Adrenal gland (tissue), 9 donors: ENCODE measurements at regions not wholly inside any gene's neighbourhood (a gene's known extent, or its start where the extent isn't known, plus 50 kb on each side); places are given as distances from the start of the nearest gene placed in this dataset.

Source experiments
- DNase-seq, 7 donors: peaks; one replicate each; pipeline ENCODE4 v3.0.0-alpha.2; 2019 to 2020
- H3K27ac ChIP-seq, 5 donors: fragments of 200-600 bp; sonication (generic) in 4 of 5; 1 replicate in 3 of 5; 2 replicates in 2 of 5; pipeline versions ENCODE4 v1.5.1 to v1.8.0; 2016 to 2020; ENCODE audit warnings: mild to moderate bottlenecking in 1 of 5
- H3K27me3 ChIP-seq: fragments of 200-600 bp; 2 replicates; pipeline ENCODE4 v1.8.0; 2021
- H3K36me3 ChIP-seq, 2 donors: fragments of 200-600 bp; replicated peaks in 1 of 2; 1 replicate in 1 of 2; 2 replicates in 1 of 2; pipeline versions ENCODE4 v1.5.1 to v1.8.0; 2018 to 2022
- H3K4me1 ChIP-seq, 2 donors: fragments of 200-600 bp; replicated peaks in 1 of 2; 1 replicate in 1 of 2; 2 replicates in 1 of 2; pipeline versions ENCODE4 v1.5.1 to v1.8.0; 2018 to 2021
- H3K4me3 ChIP-seq, 4 donors: fragments of 200-600 bp; sonication (generic) in 3 of 4; one replicate each; pipeline ENCODE4 v1.5.1; 2016 to 2018
- H3K9me3 ChIP-seq, 3 donors: fragments of 200-600 bp; sonication (generic) in 1 of 3; replicated peaks in 1 of 3; 1 replicate in 2 of 3; 2 replicates in 1 of 3; pipeline versions ENCODE4 v1.5.1 to v1.8.0; 2016 to 2021
- CTCF ChIP-seq, 6 experiments: fragments of 450-650 bp in 4 of 6; fragments of 200-600 bp in 2 of 6; sonication (generic) in 1 of 6; IDR thresholded peaks; 1 replicate in 5 of 6; 2 replicates in 1 of 6; pipeline versions ENCODE4 v1.5.1 to v1.8.0; 2016 to 2021; ENCODE audit warnings: antibody characterized with exemption in 6 of 6, mild to moderate bottlenecking in 2 of 6, moderate library complexity in 1 of 6
- POLR2A ChIP-seq, 2 donors: fragments of 450-650 bp; IDR thresholded peaks; one replicate each; pipeline ENCODE4 v1.6.1; 2017; ENCODE audit warnings: antibody characterized with exemption in 2 of 2, mild to moderate bottlenecking in 2 of 2, moderate library complexity in 1 of 2
- WGBS, 4 donors: extraction: QIAGEN DNeasy Blood & Tissue Kit in 2 of 4; methylation state at CpG; one replicate each; pipeline versions ENCODE4 v1.1.5 to v1.1.7; 2013 to 2017; 5-methylcytosine and 5-hydroxymethylcytosine counted together
- intact Hi-C, 2 donors: fragments of 100-400 bp; cut with DNase I; formaldehyde crosslinking; loops; one replicate each; pipeline versions ENCODE4 v1.14.1 to v1.15.0; 2022 to 2023
- donor health status: healthy with polysubstance abuse.
- donor health status: Bipolar disorder and iron deficiency.
- donor health status: DM: yes; HTN: yes; CAD: no.
- donor health status: DM: no; HTN: no; CAD: no.
- donor health status: DM: no; HTN: no; CAD: no.

DNA sequence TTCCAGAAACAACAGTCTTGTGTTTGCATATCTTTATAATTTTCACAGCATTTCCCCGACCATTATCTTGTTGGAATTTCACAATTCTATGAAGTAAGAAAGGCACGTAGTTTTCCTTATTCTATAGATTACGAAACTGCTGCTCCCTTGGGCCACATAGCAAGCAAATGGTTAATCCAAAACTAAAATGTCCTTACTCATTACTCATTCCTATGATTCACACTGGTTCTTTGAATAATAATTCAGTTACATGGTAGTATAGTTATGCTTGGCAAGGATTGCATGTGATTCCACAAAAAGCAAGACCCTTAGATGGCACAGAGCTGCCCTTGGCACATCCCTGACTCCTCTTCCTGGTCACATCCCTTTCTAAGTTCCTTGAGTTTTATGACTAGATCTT, 51.2 kb downstream of the OR13H1 start:
- TF ChIP-seq POLR2A (IDR thresholded peaks at IDR 0.05): no peak
- TF ChIP-seq CTCF (IDR thresholded peaks at IDR 0.05): no peak
- H3K9me3 ChIP-seq: no peaks in the 10 kb centered on the region
- no peak for DNase-seq
- intact Hi-C loops: no loop called here
- no peak overlapping the region for H3K27ac ChIP-seq
- H3K4me1 ChIP-seq: no peaks in the 10 kb centered on the region
- H3K27me3 ChIP-seq: peaks cover 3% of the 10 kb centered on the region
- no peak overlapping the region for H3K4me3 ChIP-seq
- 59 to 72% (median 67%) methylated on average over 3 of the region's 3 CpGs for WGBS, 4 donors
- no peaks in the 10 kb centered on the region for H3K36me3 ChIP-seq

- H3K27me3 ChIP-seq: peaks cover 6% of the 10 kb centered on the region
- WGBS, 4 donors: 58 to 83% (median 70%) methylated on average over 2 of the region's 2 CpGs
- no peaks in the 10 kb centered on the region for H3K36me3 ChIP-seq
- no peaks in the 10 kb centered on the region for H3K9me3 ChIP-seq
- H3K4me1 ChIP-seq: no peaks in the 10 kb centered on the region
- no peak overlapping the region for H3K4me3 ChIP-seq
- intact Hi-C loops: no loop called here
- no peak overlapping the region for H3K27ac ChIP-seq
- DNase-seq: no peak
- no peak for TF ChIP-seq CTCF (IDR thresholded peaks at IDR 0.05)
- TF ChIP-seq POLR2A (IDR thresholded peaks at IDR 0.05): no peak
Measured at GRCh38 chrX:131607792-131608369, 64.0 kb downstream of the OR13H1 start.

DNA sequence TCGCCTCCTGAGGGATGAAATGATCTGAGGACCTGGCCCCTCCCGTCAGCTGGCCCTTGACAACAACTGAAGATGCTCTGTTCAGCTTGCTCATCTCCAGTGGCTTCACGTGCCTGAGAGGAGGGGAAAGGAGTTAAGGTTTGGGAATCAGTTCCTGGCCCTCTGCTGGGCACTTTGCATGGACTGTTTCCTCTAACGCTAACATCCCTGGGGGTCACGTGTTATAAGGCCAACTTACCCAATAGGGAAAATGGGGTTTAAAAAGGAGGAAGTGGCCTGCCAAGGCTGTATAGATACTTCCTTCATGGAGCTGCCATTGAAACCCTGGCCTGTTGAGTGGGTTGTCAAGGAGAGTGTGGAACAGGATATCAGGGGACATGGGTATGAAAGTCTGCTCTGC, 65.6 kb downstream of the OR13H1 start:
- intact Hi-C loops: no loop called here
- H3K4me3 ChIP-seq: no peak overlapping the region
- 43 to 68% (median 60%) methylated on average over 4 to 5 of the region's 5 CpGs for WGBS, 4 donors
- H3K27me3 ChIP-seq: peaks cover 9% of the 10 kb centered on the region
- H3K27ac ChIP-seq: no peak overlapping the region
- H3K4me1 ChIP-seq: no peaks in the 10 kb centered on the region
- DNase-seq: no peak
- TF ChIP-seq CTCF (IDR thresholded peaks at IDR 0.05): no peak
- TF ChIP-seq POLR2A (IDR thresholded peaks at IDR 0.05): no peak
- no peaks in the 10 kb centered on the region for H3K36me3 ChIP-seq
- no peaks in the 10 kb centered on the region for H3K9me3 ChIP-seq

DNA sequence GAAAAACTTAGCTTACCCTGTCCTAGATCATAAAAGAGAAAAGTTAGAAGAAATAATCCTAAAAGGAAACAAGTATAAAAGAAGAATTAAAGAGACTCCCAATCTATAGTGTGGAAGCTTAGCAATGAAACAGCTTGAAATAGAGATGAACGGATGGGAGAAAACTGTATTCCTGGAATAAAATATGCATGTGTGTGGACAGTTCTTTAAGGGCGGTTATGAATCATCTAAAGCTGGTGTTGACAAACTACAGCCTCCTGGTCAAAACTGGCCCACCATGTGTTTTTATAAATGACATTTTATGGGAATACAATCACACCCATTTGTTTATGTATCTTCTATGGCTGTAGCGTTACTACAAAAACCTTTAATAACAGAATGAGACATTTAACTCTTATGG, 69.4 kb downstream of the OR13H1 start:
- DNase-seq: no peak
- H3K27me3 ChIP-seq: peaks cover 15% of the 10 kb centered on the region
- intact Hi-C loops: no loop called here
- TF ChIP-seq POLR2A (IDR thresholded peaks at IDR 0.05) (no peak), CTCF (IDR thresholded peaks at IDR 0.05) (no peak)
- H3K27ac ChIP-seq: no peak overlapping the region
- H3K4me3 ChIP-seq: no peak overlapping the region
- H3K4me1 ChIP-seq: no peaks in the 10 kb centered on the region
- 62 to 90% (median 87%) methylated on average over 3 of the region's 3 CpGs for WGBS, 4 donors
- H3K9me3 ChIP-seq: no peaks in the 10 kb centered on the region
- no peaks in the 10 kb centered on the region for H3K36me3 ChIP-seq
